Neural progenitor cell (in vitro differentiated cells): ENCODE measurements at regions not wholly inside any gene's neighbourhood (a gene's known extent, or its start where the extent isn't known, plus 50 kb on each side); places are given as distances from the start of the nearest gene placed in this dataset.

ENCODE experiments used
- CTCF ChIP-seq: fragments of 200-600 bp; sonication (generic); IDR thresholded peaks from 2 replicates; pipeline ENCODE4 v1.5.1; 2017; ENCODE audit warnings: antibody characterized with exemption, mild to moderate bottlenecking
- EZH2 ChIP-seq: fragments of 200-600 bp; sonication (generic); IDR thresholded peaks from 2 replicates; pipeline ENCODE4 v1.6.1; 2017; ENCODE audit warnings: antibody characterized with exemption, mild to moderate bottlenecking, moderate library complexity

- TF ChIP-seq EZH2: no peak
- TF ChIP-seq CTCF: no peak
Observed at GRCh38 chr7:119472408-119473038, 800.5 kb upstream of the KCND2 start.
